H54 (cell line): ENCODE measurements at regions not wholly inside any gene's neighbourhood (a gene's known extent, or its start where the extent isn't known, plus 50 kb on each side); places are given as distances from the start of the nearest gene placed in this dataset.

Experiments used
- DNase-seq: peaks from one replicate; pipeline ENCODE4 v3.0.0; 2011; ENCODE audit warnings: low spot score, mixed read lengths; ENCODE audit not compliant: insufficient read length
- FAIRE-seq: peaks from 3 replicates; lab custom pipeline; 2011; peaks lifted over from hg19 to GRCh38; lab: Jason Lieb, UNC
- POLR2A ChIP-seq: IDR thresholded peaks from 2 replicates; pipeline ENCODE4 v1.6.1; 2011; ENCODE audit warnings: low read depth, mild to moderate bottlenecking, low read length

DNA sequence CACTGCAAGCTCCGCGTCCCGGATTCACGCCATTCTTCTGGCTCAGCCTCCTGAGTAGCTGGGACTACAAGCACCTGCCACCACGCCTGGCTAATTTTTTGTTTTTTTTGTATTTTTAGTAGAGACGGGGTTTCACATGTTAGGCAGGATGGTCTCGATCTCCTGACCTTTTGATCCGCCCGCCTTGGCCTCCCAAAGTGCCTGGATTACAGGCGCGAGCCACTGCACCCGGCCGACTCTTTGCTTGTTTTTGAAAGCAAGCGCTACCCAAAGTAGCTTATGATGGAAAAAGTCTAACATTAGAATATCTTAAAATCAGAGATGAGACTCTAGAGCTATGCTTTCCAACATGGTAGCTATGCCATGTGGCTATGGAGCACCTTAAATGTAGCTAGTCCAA lies 585.5 kb upstream of the ITGA1 start:
- TF ChIP-seq POLR2A: no peak
- no peak for DNase-seq
- FAIRE-seq: no peak

GRCh38 chr5:52204310-52204709 lies 583.4 kb upstream of the ITGA1 start:
- no peak for DNase-seq
- no peak for FAIRE-seq
- TF ChIP-seq POLR2A: no peak
